H9 (cell line): ENCODE measurements at regions not wholly inside any gene's neighbourhood (a gene's known extent, or its start where the extent isn't known, plus 50 kb on each side); places are given as distances from the start of the nearest gene placed in this dataset.

Source experiments
- DNase-seq: peaks from one replicate; pipeline ENCODE4 v3.0.0-alpha.2; 2017
- H2AFZ ChIP-seq: one replicate; pipeline ENCODE4 v1.6.1; 2013; ENCODE audit warnings: mild to moderate bottlenecking, low read length, control low read depth, moderate library complexity
- H2AK5ac ChIP-seq: 2 replicates; pipeline ENCODE4 v1.6.1; 2013; ENCODE audit warnings: low read length, control low read depth, mixed read lengths; ENCODE audit not compliant: insufficient read length
- H2BK120ac ChIP-seq: one replicate; pipeline ENCODE4 v1.6.1; 2013; ENCODE audit warnings: low read depth, mild to moderate bottlenecking, low read length, control low read depth, inconsistent platforms; ENCODE audit not compliant: poor library complexity, severe bottlenecking
- H2BK12ac ChIP-seq: 2 replicates; pipeline ENCODE4 v1.6.1; 2013; ENCODE audit warnings: low read length, control low read depth, mixed read lengths, low read depth; ENCODE audit not compliant: insufficient read length
- H2BK15ac ChIP-seq: 2 replicates; pipeline ENCODE4 v1.6.1; 2013; ENCODE audit warnings: low read depth, low read length, control low read depth
- H2BK20ac ChIP-seq: one replicate; pipeline ENCODE4 v1.6.1; 2013; ENCODE audit warnings: low read depth, mild to moderate bottlenecking, low read length, control low read depth, inconsistent platforms; ENCODE audit not compliant: poor library complexity, severe bottlenecking
- H2BK5ac ChIP-seq: 2 replicates; pipeline ENCODE4 v1.6.1; 2013; ENCODE audit warnings: low read length, control low read depth, mixed read lengths; ENCODE audit not compliant: insufficient read length
- H3K14ac ChIP-seq: 2 replicates; pipeline ENCODE4 v1.6.1; 2013; ENCODE audit warnings: low read length, control low read depth; ENCODE audit not compliant: insufficient read depth
- H3K18ac ChIP-seq: 2 replicates; pipeline ENCODE4 v1.6.1; 2013; ENCODE audit warnings: low read depth, mild to moderate bottlenecking, mixed read lengths, low read length, control low read depth; ENCODE audit not compliant: insufficient read length
- H3K23ac ChIP-seq: 2 replicates; pipeline ENCODE4 v1.6.1; 2013; ENCODE audit warnings: low read length, control low read depth, mixed read lengths, low read depth; ENCODE audit not compliant: insufficient read length
- H3K23me2 ChIP-seq: 2 replicates; pipeline ENCODE4 v1.6.1; 2013; ENCODE audit warnings: low read depth, mild to moderate bottlenecking, mixed read lengths, low read length, control low read depth; ENCODE audit not compliant: insufficient read length, poor library complexity, severe bottlenecking
- H3K27ac ChIP-seq: 2 replicates; pipeline ENCODE4 v1.5.1; 2013; ENCODE audit warnings: low read length, control low read depth, mixed read lengths, low read depth; ENCODE audit not compliant: insufficient read length
- H3K27me3 ChIP-seq: 2 replicates; pipeline ENCODE4 v1.6.1; 2013; ENCODE audit warnings: low read length, control low read depth, inconsistent platforms; ENCODE audit not compliant: insufficient read depth
- H3K4ac ChIP-seq: 2 replicates; pipeline ENCODE4 v1.6.1; 2013; ENCODE audit warnings: low read depth, mild to moderate bottlenecking, control low read depth, inconsistent platforms, low read length, moderate library complexity
- H3K4me1 ChIP-seq: 2 replicates; pipeline ENCODE4 v1.6.1; 2013; ENCODE audit warnings: low read length, control low read depth, inconsistent platforms; ENCODE audit not compliant: insufficient read depth
- H3K4me2 ChIP-seq: 2 replicates; pipeline ENCODE4 v1.6.1; 2013; ENCODE audit warnings: low read length, control low read depth, mixed read lengths; ENCODE audit not compliant: insufficient read length, insufficient read depth
- H3K56ac ChIP-seq: 2 replicates; pipeline ENCODE4 v1.6.1; 2013; ENCODE audit warnings: low read depth, mild to moderate bottlenecking, mixed read lengths, low read length, control low read depth; ENCODE audit not compliant: insufficient read length
- H3K79me1 ChIP-seq: 2 replicates; pipeline ENCODE4 v1.6.1; 2013; ENCODE audit warnings: low read depth, mild to moderate bottlenecking, moderate library complexity, low read length, control low read depth, inconsistent platforms; ENCODE audit not compliant: insufficient read depth, poor library complexity, severe bottlenecking
- H3K79me2 ChIP-seq: 2 replicates; pipeline ENCODE4 v1.6.1; 2013; ENCODE audit warnings: low read length, control low read depth, inconsistent platforms; ENCODE audit not compliant: insufficient read depth
- H3K9ac ChIP-seq: 2 replicates; pipeline ENCODE4 v1.6.1; 2013; ENCODE audit warnings: low read length, control low read depth, mixed read lengths; ENCODE audit not compliant: insufficient read length; ENCODE audit errors: extremely low read depth
- H3K9me3 ChIP-seq: one replicate; pipeline ENCODE4 v1.6.1; 2013; ENCODE audit warnings: low read depth, low read length, inconsistent platforms; ENCODE audit not compliant: control insufficient read depth
- H3T11ph ChIP-seq: one replicate; pipeline ENCODE4 v1.6.1; 2013; ENCODE audit warnings: mild to moderate bottlenecking, low read length, control low read depth, inconsistent platforms
- H4K20me1 ChIP-seq: one replicate; pipeline ENCODE4 v1.6.1; 2013; ENCODE audit not compliant: control insufficient read depth, insufficient read length, insufficient read depth
- H4K5ac ChIP-seq: 2 replicates; pipeline ENCODE4 v1.6.1; 2013; ENCODE audit warnings: low read depth, mild to moderate bottlenecking, mixed read lengths, low read length, control low read depth; ENCODE audit not compliant: insufficient read length
- H4K8ac ChIP-seq: replicated peaks from 2 replicates; pipeline ENCODE4 v1.6.1; 2013; ENCODE audit warnings: low read length, control low read depth, mixed read lengths, low read depth; ENCODE audit not compliant: insufficient read length
- H4K91ac ChIP-seq: 2 replicates; pipeline ENCODE4 v1.6.1; 2013; ENCODE audit warnings: low read depth, mild to moderate bottlenecking, moderate library complexity, mixed read lengths, low read length, control low read depth; ENCODE audit not compliant: insufficient read length
- H3K27ac Mint-ChIP-seq, 3 experiments: 2 replicates in 2 of 3; 3 replicates in 1 of 3; pipeline ENCODE4 v1.8.0; 2020 to 2021; ENCODE audit warnings: mixed read lengths in 3 of 3, mild to moderate bottlenecking in 1 of 3, moderate library complexity in 1 of 3
- H3K27me3 Mint-ChIP-seq: 2 replicates; pipeline ENCODE4 v1.8.0; 2021; ENCODE audit warnings: low read depth, mild to moderate bottlenecking, moderate library complexity, mixed read lengths
- H3K36me3 Mint-ChIP-seq, 3 experiments: 2 replicates in 2 of 3; 3 replicates in 1 of 3; pipeline ENCODE4 v1.8.0; 2020 to 2021; ENCODE audit warnings: low read depth in 3 of 3, mixed read lengths in 3 of 3; ENCODE audit not compliant: insufficient read depth in 1 of 3
- H3K4me1 Mint-ChIP-seq, 2 experiments: 2 replicates each; pipeline ENCODE4 v1.8.0; 2020; ENCODE audit warnings: mixed read lengths in 2 of 2
- H3K4me3 Mint-ChIP-seq, 2 experiments: 2 replicates in 1 of 2; 3 replicates in 1 of 2; pipeline ENCODE4 v1.8.0; 2020 to 2021; ENCODE audit warnings: mild to moderate bottlenecking in 2 of 2, mixed read lengths in 2 of 2, moderate library complexity in 1 of 2
- H3K9me3 Mint-ChIP-seq, 2 experiments: 2 replicates in 1 of 2; 3 replicates in 1 of 2; pipeline ENCODE4 v1.8.0; 2020; ENCODE audit warnings: mild to moderate bottlenecking in 2 of 2, mixed read lengths in 2 of 2, moderate library complexity in 1 of 2
- CTCF ChIP-seq: fragments of 200-600 bp; sonication (generic); conservative IDR thresholded peaks from 3 replicates; pipeline ENCODE4 v1.8.0; 2021; ENCODE audit warnings: antibody characterized with exemption, mild to moderate bottlenecking
- WGBS: extraction: QIAGEN DNeasy Blood & Tissue Kit; methylation state at CpG from one replicate; pipeline ENCODE4 v1.1.7; 2013; ENCODE audit warnings: missing lambda C conversion rate, low lambda C conversion rate, mixed read lengths; ENCODE audit not compliant: insufficient read length; ENCODE audit errors: extremely low coverage; 5-methylcytosine and 5-hydroxymethylcytosine counted together

DNA sequence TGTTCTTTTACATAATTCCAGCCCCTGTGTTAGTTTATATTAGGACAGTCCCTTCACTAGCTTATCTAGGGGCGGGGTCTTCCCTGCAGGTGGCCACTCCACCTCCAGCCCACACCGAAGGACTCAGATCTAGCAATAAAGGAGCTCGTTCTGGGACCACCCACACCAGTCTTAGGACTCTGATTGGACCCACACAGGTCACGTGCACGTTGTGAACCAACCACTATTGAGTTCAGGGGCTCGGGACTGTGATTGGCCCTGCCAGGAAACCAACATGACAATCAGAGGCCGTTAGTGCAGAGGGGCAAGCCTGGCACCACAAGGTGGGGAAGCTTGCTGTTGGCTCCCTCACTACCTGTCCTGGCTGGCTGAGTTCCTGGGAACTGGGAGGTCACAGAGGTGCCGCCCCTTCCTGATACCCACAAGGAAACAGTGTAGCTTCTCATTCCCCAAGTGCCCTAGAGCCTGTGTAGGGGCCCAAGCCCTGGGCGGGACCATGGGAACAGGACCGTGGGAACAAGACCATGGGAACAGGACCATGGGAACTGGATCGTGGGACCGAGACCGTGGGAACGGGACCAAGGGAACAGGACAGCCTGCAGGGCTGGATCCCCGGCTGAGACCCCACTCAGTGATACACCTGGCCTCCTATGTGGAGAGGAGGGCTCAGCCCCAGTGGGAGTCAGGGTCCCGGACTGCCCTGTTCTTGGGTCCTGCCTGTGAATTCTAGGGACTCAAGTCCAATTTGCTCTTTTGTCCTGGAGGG is 297.8 kb downstream of the ADGRD1 start:
- TF ChIP-seq CTCF, result no peak
- Histone ChIP-seq H2BK120ac (no peak overlapping the region), H2BK15ac (no peak overlapping the region), H3K18ac (no peak overlapping the region), H4K5ac (no peak overlapping the region), H4K20me1 (no peaks in the 10 kb centered on the region), H2AK5ac (no peak overlapping the region), H3K23me2 (no peaks in the 10 kb centered on the region), H3K14ac (no peak overlapping the region), H3K27ac (no peak overlapping the region), H2BK12ac (no peak overlapping the region), H3K9me3 (no peaks in the 10 kb centered on the region), H3K79me2 (no peaks in the 10 kb centered on the region), H2BK20ac (no peak overlapping the region), H3K4me1 (no peaks in the 10 kb centered on the region), H3K23ac (no peak overlapping the region), H3K79me1 (no peaks in the 10 kb centered on the region), H2BK5ac (no peak overlapping the region), H3K56ac (no peak overlapping the region), H3K4ac (no peak overlapping the region), H2AFZ (no peak overlapping the region), H3K9ac (no peak overlapping the region), H3T11ph (no peak overlapping the region), H4K91ac (no peak overlapping the region), H3K27me3 (no peaks in the 10 kb centered on the region), H4K8ac (no peak overlapping the region), H3K4me2 (no peak overlapping the region)
- Mint-ChIP-seq H3K36me3 (no peaks in the 10 kb centered on the region; a peak in 3 of 7 replicates), H3K9me3 (peaks cover 9 to 16% of the 10 kb centered on the region in 2 experiments; a peak in 3 of 5 replicates), H3K4me1 (peaks cover 4% of the 10 kb centered on the region in 2 experiments; a peak in 2 of 4 replicates), H3K27me3 (peaks cover 33% of the 10 kb centered on the region), H3K27ac (no peak overlapping the region; a peak in 1 of 7 replicates), H3K4me3 (no peak overlapping the region)
- DNase-seq, result no peak
- no CpG with 5 or more reads among the region's 16 CpGs for WGBS
